HEK293 (cell line): ENCODE measurements at regions not wholly inside any gene's neighbourhood (a gene's known extent, or its start where the extent isn't known, plus 50 kb on each side); places are given as distances from the start of the nearest gene placed in this dataset.

Experiments used
- ZNF221 ChIP-seq: fragments of 450-650 bp; formaldehyde crosslinking; IDR thresholded peaks from 2 replicates; pipeline ENCODE4 v1.5.1; 2017; ENCODE audit warnings: missing biosample characterization, missing genetic modification characterization, borderline replicate concordance
- ZNF24 ChIP-seq: fragments of 450-650 bp; formaldehyde crosslinking; IDR thresholded peaks from 2 replicates; pipeline ENCODE4 v1.5.1; 2016; ENCODE audit warnings: missing biosample characterization, missing genetic modification characterization
- ZNF571 ChIP-seq: fragments of 450-650 bp; formaldehyde crosslinking; IDR thresholded peaks from 2 replicates; pipeline ENCODE4 v1.5.0; 2017; ENCODE audit warnings: missing biosample characterization, missing genetic modification characterization
- TF ChIP-seq, protein P1 (sequence below): fragments of 450-650 bp; formaldehyde crosslinking; IDR thresholded peaks from 2 replicates; pipeline ENCODE4 v1.5.1; 2016; ENCODE audit warnings: missing biosample characterization, missing genetic modification characterization
- TF ChIP-seq, protein P2 (sequence below): IDR thresholded peaks from 2 replicates; pipeline ENCODE4 v1.6.1; 2011; ENCODE audit warnings: mild to moderate bottlenecking, low read depth, low read length, borderline replicate concordance

DNA sequence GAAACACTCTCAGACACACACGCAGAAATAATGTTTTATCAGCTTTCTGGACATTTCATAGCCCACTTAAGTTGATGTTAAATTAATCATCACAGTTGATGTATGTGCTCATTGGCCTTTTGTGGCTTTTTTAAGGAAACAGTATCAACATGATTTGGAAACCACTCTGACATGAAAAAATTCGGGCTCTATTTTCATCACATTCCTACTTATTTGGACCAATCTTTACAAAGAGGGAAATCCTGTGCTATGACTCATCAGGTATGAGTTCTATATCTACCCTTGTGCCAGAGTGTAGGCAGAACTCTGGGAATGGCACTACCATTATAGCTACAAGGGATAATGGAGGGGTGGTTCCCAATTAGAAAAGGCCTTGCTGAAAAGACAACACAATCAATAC is 388.4 kb upstream of the PTGER4 start:
- TF ChIP-seq ZNF221 (tag by site-specific recombination) (no peak), ZNF24 (no peak), ZNF571 (tag by site-specific recombination) (no peak)
- TF ChIP-seq, protein P1, sequence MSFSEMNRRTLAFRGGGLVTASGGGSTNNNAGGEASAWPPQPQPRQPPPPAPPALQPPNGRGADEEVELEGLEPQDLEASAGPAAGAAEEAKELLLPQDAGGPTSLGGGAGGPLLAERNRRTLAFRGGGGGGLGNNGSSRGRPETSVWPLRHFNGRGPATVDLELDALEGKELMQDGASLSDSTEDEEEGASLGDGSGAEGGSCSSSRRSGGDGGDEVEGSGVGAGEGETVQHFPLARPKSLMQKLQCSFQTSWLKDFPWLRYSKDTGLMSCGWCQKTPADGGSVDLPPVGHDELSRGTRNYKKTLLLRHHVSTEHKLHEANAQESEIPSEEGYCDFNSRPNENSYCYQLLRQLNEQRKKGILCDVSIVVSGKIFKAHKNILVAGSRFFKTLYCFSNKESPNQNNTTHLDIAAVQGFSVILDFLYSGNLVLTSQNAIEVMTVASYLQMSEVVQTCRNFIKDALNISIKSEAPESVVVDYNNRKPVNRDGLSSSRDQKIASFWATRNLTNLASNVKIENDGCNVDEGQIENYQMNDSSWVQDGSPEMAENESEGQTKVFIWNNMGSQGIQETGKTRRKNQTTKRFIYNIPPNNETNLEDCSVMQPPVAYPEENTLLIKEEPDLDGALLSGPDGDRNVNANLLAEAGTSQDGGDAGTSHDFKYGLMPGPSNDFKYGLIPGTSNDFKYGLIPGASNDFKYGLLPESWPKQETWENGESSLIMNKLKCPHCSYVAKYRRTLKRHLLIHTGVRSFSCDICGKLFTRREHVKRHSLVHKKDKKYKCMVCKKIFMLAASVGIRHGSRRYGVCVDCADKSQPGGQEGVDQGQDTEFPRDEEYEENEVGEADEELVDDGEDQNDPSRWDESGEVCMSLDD = no peak
- TF ChIP-seq, protein P2, sequence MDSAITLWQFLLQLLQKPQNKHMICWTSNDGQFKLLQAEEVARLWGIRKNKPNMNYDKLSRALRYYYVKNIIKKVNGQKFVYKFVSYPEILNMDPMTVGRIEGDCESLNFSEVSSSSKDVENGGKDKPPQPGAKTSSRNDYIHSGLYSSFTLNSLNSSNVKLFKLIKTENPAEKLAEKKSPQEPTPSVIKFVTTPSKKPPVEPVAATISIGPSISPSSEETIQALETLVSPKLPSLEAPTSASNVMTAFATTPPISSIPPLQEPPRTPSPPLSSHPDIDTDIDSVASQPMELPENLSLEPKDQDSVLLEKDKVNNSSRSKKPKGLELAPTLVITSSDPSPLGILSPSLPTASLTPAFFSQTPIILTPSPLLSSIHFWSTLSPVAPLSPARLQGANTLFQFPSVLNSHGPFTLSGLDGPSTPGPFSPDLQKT = no peak
